ENCODE measurements at regions not wholly inside any gene's neighbourhood (a gene's known extent, or its start where the extent isn't known, plus 50 kb on each side); places are given as distances from the start of the nearest gene placed in this dataset.
"Not testable (repeated sequence)": the region's sequence is repeated elsewhere in the genome, so short reads cannot be mapped to it uniquely, and the experiment has no call there.

DNA sequence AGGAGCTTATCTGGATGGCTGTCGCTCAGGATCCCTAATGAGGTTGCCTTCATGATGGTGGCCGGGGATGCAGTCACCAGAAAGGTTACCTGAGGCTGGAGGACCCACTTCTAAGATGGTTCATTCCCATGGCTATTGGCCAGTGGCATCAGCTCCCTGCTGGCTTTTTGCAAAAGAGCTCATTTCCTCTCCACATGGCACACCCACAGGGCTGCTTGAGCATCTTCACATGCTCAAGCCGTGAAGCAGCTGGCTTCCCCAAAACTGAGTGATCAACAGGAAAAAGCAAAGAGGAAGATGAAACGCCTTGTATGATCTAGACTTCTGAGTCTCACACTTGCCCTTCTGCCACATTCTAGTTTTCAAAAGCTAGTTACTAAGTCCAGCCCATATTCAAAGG is 124.6 kb upstream of the CXADR start:
- DNase-seq (ENCODE audit: low read depth in 2 of 2), result no peak

DNA sequence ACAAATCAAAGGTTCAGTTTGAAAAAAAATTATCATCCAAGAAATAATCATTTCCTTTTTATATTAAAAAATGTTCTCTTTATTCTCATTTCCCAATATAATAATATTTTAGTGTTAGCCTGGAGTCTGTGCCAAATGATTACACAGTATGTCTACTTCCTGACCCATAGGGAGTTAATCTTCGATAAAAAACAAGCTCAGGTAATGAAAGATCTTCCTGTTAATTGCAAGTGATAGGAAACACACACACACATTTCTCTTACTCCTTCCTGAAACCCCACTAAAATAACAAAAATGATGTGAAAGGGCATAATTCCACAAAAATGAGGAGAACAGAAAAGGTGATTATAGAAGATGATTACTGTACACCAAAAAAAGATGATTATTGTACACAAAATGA is 123.5 kb upstream of the CXADR start:
- DNase-seq (ENCODE audit: low read depth in 2 of 2), result no peak

DNA sequence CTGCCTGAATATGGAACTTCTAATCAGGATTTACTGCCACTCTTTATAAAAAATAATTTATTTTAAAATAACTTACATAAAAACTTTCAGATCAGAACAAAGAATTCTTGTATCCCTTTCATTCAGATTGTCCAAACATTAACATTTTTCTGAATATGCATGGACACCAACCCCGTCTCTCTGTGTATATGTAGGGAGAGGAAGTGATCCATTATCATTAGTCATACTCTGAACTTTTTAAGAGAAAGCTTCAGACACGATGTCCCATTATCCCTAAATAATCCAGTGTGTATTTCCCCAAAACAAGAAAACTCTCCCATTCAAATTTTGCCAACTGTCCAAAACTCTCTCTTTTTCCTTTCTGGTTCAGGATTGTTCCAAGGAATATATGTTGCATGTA is 122.3 kb upstream of the CXADR start:
- no peak for DNase-seq (ENCODE audit: low read depth in 2 of 2)

DNA sequence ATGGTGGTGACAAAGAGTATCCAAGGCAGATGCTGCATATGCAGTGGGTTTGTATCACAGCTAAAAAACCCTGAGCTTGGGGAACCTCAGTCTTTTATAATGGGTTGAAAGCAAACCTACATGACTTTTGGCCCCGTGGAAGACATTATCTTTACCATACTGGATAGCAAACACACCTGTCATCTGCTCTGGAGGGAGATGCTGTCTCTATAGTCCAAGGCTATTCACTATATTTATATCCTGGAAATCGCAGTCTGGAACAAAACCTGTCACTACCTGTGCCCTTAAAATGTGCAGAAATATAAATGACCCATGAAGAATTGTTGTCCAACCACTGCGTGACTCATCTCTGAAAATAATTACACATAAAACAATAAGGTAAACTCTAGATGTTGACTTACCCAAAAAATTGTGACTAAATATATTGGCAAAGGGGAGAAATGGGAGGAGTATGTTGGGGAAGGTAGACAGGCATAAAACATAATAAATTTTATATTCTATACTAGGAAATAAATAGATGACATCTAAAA is 121.0 kb upstream of the CXADR start:
- DNase-seq (ENCODE audit: low read depth in 2 of 2), result no peak

DNA sequence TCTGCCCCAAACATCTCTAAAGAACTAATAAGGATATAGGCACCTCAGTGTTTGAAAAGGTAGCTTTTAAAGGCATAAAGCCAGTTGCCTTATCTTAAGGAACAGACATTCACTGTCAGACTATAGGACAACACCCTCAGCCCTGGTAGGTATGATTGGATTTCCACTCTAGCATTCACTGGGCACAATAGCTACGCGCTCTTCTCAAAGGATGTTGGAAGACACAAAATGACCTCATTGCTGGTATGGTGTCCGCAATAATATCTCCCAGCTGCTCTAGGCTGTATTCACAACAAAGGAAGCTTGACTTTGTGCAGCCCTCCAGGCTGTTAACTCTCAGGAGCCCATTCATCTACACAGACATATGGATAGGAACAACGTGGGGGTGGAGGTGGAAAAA is 119.4 kb upstream of the CXADR start:
- no peak for DNase-seq (ENCODE audit: low read depth in 2 of 2)

DNA sequence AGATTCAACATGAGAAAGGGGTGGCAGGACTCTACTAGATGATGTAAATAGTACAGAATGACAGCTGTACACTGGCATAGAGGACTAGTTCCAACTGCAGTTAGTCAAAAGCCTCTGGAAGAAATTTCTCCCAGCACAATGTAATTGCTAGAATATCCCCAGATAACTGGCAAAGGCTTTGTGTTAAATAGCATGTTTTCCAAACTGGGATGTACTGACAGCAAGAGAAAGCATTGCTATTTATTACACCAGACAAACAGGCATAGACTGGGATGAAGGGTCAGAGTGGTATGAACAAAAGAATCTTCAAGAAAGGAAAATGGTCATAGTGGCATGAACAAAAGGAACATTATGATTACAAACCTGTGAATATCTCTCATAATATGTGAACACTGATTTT is 115.9 kb upstream of the CXADR start:
- no peak for DNase-seq (ENCODE audit: low read depth in 2 of 2)

DNA sequence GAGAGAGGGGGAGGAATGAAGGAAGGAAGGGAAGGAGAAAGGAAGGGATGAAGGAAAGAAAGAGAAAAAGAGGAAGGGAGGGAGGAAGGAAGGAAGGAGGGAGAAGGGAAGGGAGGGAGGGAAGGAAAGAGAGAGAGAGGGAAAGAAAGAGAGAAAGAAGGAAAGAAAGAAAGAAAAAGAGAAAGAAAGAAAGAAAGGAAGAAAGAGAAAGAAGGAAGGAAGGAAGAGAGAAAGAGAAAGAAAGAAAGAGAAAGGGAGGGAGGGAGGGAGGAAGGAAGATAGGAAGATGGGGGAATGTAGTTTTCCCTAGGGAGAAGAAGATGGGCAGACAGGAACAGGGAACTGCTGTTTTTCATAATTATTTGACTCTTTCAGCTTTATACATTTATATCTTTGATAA is 115.1 kb upstream of the CXADR start:
- DNase-seq (ENCODE audit: low read depth in 2 of 2), result no peak

DNA sequence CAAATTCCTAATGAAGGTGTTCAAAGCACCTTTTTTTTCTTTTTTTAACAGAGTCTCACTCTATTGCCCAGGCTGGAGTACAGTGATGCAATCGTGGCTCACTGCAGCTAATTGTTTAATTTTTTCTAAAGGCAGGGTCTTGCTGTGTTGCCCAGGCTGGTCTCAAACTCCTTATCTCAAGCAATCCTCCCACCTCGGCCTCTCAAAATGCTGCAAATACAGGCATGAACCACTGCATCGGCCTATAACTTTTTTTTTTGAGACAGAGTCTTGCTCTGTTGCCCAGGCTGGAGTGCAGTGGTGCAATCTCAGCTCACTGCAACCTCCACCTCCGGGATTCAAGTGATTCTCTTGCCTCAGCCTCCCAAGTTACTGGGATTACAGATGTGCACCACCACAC is 113.9 kb upstream of the CXADR start:
- DNase-seq (ENCODE audit: low read depth in 2 of 2), result not testable (repeated sequence)

DNA sequence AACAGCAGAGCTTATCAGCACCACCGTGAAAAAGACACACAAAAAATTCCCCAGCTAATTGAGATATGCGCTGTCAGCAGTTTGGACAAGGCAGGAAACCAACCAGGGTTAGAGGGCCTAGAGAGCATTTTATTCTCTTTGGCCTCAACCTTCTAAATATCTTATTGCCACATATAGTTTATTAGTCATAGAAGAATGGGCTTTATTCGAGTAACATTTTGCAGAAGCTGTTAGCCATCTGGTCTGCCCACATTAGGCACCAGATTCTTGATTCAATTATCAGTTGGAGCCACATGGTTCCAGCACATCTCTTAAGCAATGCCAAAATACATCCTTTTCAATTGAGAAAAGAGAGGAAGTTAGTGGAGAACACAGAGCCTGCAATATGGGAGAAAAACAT is 109.9 kb upstream of the CXADR start:
- no peak for DNase-seq (ENCODE audit: low read depth in 2 of 2)

DNA sequence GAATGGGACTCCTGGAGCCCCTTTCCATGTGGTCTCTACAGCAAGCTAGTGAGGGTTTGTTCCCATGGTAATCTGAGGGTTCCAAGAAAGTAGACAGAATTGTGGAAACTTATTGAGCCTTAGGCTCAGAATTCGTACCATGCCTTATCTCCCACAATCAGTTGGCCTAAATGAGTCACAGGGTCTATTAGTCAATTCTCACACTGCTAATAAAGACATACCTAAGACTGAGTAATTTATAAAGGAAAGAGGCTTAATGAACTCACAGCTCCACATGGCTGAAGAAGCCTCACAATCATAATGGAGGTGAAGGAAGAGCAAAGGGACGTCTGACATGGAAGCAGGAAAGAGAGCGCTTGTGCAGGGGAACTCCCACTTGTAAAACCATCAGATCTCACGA is 106.6 kb upstream of the CXADR start:
- no peak for DNase-seq (ENCODE audit: low read depth in 2 of 2)

DNA sequence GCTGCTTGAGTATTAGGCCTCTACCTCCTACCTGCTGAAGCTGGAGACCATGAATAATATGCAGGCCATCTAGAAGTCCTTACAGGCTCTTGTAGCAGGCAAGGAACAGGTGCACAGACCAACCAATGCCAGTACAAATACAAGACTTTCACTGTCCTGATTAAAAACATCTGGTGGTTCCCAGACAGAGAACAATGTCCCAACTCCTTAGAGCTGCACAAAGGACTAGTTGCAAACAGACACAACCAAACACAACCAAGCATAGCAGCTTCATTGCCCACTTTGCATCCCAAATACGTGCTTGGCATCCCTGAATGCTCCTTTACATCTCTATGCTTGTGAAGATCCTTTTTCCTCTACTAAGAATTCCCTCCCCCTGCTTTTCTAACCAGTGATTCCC is 98.1 kb upstream of the CXADR start:
- no peak for DNase-seq (ENCODE audit: low read depth in 2 of 2)

DNA sequence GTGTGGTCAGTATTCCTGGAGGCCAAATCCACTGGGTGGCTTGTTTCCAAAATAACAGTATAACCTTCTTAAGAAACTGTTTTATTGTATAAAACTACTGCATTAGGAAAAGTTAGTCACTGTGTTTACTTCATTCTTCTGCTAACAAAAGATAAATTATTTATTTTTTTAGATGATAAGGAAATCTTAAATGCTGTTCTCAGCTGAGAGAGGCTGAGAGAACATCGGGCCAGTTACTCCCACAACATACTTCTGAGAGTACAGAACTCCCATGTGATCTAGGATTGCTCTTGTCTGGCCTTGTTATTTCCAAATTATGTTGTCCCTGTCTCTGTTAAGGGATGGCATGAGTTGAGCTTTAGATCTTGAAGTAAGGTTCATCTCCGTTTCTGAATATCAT is 96.7 kb upstream of the CXADR start:
- no peak for DNase-seq (ENCODE audit: low read depth in 2 of 2)

DNA sequence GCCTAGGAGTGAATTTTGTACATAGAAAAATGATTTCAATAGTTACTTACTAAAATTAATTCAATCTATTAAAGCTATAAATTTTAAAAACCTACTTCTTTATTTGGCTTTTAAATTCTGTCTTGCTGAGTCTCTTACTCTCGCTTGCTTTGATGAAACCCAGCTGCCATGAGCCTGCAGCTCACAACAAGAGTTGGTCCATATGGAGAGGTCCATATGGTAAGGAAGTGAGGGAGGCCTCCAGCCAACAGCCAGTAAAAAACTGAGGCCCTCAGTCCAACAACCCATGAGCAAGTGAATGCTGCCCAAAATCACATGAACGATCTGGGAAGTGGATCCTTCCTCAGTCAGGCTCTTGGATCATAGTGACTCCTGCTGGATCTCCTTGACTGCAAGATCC is 89.9 kb upstream of the CXADR start:
- DNase-seq (ENCODE audit: low read depth in 2 of 2), result no peak

DNA sequence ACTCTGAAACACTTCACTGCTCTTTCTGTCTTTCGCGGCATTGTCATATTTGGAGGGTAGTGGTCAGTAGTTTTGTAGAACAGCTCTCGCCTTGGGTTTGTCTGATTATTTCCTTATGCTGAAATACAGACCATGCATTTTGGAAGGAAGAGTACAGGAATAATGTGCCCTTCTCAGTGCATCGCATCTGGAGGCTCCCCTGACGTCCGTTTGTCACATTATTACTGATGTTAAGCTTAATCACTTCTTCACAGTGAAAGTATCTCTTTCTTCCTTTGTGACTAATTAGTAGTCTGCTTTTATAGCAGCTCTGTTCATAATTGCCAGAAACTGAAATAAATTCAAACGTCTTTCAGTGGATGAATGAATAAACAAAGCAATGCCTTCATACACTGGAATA is 85.7 kb upstream of the CXADR start:
- no peak for DNase-seq (ENCODE audit: low read depth in 2 of 2)

DNA sequence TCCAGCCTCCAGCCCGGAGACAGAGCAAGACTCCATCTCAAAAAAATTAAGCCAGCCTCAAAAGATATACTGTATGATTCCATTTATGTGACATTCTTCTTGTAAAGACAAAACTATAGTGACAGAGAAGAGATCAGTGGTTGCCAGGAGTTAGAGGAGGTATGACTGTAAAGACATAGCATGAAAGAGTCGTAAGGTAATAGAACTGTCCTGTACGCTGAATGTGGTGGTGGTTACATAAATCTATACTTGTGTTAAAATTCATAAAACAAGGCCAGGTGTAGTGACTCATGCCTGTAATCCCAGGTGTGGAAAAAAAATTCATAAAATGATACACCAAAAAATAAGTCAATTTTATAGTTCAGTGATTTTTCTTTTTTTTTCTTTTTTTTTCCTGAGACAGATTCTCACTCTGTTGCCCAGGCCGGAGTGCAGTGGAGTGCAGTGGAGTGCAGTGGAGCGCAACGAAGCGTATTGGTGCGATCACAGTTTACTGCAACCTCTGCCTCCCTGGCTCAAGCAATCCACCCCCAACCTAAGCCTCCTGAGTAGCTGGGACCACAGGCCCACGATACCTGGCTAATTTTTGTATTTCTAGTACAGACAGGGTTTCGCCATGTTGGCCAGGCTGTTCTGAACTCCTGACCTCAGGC is 84.9 kb upstream of the CXADR start:
- no peak for DNase-seq (ENCODE audit: low read depth in 2 of 2)

DNA sequence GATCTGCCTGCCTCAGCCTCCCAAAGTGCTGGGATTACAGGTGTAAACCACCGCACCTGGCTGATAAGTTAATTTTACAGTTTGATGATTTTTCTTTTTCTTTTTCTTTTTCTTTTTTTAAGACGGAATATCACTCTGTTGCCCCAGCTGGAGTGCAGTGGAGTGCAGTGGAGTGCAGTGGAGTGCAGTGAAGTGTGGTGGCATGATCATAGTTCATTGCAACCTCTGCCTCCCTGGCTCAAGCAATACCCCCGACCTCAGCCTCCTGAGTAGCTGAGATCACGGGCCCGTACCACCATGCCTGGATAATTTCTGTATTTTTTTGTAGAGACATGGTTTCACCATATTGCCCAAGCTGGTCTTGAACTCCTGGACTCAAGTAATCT is 84.4 kb upstream of the CXADR start:
- no peak for DNase-seq (ENCODE audit: low read depth in 2 of 2)

DNA sequence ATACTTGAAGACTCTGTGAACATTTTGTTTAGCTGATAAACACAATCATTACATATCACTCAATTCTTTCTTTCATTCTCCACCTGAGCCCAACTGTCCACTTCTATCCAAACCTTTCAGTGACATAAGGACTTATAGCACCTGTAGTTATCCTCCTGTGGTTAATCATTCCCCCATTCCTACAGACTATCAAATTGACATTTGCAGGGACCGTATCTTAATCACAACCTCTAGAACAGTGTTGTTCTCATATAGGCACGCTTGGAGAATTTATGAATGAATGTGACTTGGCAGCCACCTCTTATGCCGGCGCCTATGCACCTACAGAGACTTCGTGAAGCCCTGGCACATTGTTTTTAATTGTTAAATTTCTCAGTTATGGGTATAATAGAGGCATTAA is 83.9 kb upstream of the CXADR start:
- DNase-seq (ENCODE audit: low read depth in 2 of 2), result no peak

DNA sequence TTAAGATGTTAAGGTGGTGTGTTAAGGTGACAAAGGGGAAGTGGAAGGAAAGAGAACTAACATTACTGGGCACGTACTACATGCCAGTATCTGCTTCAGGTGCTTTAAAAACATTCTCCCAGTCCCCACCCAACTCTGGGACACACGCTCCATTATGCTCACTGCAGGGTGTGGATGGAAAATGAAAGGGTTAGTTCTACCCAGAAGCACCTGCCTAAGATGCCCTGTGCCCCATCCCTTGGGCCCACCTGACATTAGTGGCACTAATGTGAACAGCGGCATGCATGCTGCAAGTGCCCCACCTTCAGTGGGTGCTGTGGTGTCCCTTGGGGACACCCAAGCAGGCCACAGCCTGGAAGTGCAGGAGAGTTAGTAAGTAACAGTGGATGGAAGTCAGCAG is 82.9 kb upstream of the CXADR start:
- no peak for DNase-seq (ENCODE audit: low read depth in 2 of 2)

DNA sequence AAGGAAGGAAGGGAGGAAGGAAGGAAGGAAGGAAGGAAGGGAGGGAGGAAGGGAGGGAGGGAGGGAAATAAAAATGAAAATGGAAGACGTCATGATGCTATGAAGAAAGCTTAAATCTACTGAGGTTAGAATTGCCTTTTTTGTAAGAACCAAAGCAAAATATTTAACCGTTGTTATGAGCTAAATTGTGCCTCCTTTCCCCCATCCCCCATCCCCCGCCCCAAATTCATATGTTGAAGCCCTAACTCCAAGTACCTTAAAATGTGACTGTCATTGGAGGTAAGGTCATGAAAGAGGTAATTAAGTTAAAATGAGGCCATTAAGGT is 80.1 kb upstream of the CXADR start:
- DNase-seq (ENCODE audit: low read depth in 2 of 2), result no peak

DNA sequence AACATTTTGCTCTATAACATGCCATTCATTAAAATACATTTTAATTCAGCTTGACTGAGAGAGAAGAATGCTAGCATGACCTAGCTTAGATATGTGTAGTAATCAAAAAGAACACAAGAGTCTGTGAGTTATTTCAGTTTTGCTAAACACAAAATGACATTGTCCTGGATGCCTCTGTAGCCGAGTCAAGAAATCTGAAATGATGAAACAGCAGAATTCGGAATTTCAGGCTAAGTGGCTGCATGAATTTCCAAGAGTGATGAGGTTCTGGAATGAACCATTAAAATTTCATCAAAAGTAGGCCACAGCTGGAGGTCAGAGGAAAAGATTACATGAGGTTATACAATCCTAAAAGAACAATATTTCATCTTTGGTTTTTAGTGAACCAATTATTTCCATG is 79.1 kb upstream of the CXADR start:
- no peak for DNase-seq (ENCODE audit: low read depth in 2 of 2)

DNA sequence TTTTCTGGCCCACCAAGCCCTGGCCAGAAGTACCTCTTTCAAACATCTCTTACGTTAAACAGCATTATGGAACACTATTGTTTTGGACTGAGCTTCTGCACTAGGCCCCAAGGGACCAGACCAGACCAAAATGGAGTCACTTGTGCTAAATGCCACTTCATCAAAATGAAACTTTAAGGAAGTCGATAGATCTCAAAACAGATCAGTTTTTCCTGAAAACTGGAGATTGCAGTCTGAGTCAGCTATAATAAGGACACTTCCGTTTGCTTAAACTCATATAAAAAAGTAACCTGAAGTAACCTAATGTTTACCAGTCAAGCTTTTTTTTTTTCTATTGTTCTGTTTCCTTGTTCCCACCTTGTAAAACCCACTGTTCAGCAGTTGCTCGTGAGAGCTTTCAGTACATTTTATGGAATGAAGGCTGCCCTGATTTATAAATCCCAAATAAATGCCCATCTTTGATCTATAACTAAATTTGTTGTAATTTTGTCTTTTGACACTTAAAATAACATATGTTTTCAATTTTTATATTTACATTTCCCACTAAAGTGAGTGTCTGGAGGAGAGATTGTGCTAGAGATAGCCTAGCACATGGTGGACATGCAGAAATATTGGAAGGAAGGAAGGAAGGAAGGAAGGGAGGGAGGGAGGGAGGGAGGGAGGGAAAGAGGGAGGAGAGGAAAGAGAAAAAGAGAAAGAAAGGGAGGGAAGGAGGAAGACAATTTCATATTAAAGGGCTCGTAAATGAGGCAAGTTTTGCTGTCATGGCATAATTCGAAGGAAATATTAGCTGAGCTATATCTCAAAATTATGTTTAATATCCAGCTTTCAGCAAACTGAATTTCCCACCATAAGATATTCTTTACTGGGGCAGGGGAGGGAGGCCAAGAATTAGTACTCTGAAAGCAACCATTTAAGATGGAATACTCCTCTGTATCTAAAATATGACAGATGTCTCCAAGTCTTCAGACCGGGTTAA is 77.0 kb upstream of the CXADR start:
- DNase-seq (ENCODE audit: low read depth in 2 of 2), result no peak

DNA sequence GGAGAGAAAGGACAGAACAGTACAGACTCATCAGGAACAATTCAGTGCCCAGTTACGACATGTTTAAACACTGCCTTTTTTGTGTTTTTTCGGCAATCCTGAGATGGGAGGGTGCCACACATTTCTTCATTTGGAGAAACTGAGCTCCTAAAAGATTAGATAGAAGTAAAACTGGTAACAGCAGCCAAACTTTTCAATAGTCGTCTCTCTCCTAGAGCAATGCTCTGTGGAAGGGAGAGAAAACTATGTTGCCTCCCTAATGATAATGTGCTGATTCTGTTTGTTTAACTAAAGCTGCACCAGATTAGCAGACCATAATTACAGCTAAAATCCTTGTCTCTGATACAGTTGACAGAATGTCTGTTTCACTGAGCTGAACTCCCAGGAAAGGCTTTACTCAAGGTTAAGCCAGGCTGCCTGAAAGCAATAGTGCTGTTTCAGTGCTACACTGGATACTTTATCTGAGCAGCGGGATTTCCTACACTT is 76.2 kb upstream of the CXADR start:
- DNase-seq (ENCODE audit: low read depth in 2 of 2), result no peak

DNA sequence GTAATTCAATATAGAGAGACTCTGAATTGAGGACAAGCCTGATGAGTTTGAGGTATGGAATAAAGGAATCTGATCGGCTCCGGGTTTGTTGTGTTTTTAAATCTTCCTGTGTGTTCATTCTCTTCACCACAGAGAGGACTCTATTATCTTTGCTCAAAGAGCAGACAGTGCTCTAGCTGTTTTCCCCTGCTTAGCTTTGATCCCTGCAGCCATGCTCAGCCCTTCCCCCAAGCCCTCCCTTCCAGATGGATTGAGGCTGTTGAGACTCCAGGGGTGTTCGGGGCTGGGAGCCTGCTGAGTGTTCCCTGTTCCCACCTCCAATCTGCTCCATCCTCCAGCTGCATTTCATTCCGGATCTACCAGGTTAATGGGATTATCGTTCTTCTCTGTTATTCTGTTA is 74.2 kb upstream of the CXADR start:
- DNase-seq (ENCODE audit: low read depth in 2 of 2), result no peak
